Esophagus mucosa (tissue), 1 donor: ENCODE measurements at regions not wholly inside any gene's neighbourhood (a gene's known extent, or its start where the extent isn't known, plus 50 kb on each side); places are given as distances from the start of the nearest gene placed in this dataset.
A peak's percentile ranks its signal among the peaks of the same experiment; 100 is the strongest.
"Not testable (repeated sequence)": the region's sequence is repeated elsewhere in the genome, so short reads cannot be mapped to it uniquely, and the experiment has no call there.

Experiments
- ATAC-seq: fragments of 200-7000 bp; cut with Tn5 transposase; one replicate; pipeline ENCODE4 v1.9.1; 2020
- donor health status: DM: yes; HTN: yes; CAD: no.

GRCh38 chr1:184882957-184883815 lies 91.1 kb downstream of the NIBAN1 start:
- ATAC-seq = peak; percentile 80

GRCh38 chr1:184881941-184882913 lies 92.1 kb downstream of the NIBAN1 start:
- peak; percentile 80 for ATAC-seq

GRCh38 chr1:184879876-184880557 lies 94.3 kb downstream of the NIBAN1 start:
- no peak for ATAC-seq

DNA sequence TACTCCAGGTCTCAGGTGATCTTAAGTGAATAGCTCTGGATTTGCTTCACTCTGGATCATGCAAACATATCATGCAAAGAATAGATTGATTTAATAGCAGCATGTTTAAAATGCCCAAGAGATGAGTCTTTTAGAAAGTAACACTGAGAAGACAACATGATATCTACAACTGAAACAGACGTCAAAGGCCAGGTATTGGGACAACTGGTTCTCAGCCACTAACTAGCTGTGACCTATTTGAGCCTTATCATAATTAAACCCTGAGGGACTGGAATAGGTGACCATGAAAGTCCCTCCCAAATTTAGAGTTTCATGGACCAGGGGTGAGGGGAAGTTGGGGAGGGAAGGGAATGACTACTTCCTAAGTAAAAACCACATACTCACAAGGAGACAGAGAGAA lies 95.7 kb downstream of the NIBAN1 start:
- ATAC-seq = no peak

GRCh38 chr1:184878002-184878401 lies 96.3 kb downstream of the NIBAN1 start:
- ATAC-seq = no peak

DNA sequence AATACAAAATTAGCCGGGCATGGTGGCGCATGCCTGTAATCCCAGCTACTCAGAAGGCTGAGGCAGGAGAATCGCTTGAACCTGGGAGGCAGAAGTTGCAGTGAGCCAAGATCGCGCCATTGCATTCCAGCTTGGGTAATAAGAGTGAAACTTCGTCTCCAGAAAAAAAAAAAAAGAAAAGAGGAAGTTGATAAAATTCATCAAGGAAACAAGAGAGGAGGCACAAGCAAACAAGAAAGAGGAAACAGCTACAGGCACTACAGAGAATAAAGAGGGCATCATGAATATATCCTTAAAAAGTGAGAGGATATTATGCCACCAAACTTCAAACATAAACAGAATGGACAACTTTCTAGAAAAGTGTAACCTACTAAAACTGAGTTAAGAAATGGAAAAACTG lies 98.3 kb downstream of the NIBAN1 start:
- not testable (repeated sequence) for ATAC-seq

- no peak for ATAC-seq
Observed at GRCh38 chr1:184875218-184875617, 99.1 kb downstream of the NIBAN1 start.

- no peak for ATAC-seq
Observed at GRCh38 chr1:184870319-184870718, 104.0 kb downstream of the NIBAN1 start.

DNA sequence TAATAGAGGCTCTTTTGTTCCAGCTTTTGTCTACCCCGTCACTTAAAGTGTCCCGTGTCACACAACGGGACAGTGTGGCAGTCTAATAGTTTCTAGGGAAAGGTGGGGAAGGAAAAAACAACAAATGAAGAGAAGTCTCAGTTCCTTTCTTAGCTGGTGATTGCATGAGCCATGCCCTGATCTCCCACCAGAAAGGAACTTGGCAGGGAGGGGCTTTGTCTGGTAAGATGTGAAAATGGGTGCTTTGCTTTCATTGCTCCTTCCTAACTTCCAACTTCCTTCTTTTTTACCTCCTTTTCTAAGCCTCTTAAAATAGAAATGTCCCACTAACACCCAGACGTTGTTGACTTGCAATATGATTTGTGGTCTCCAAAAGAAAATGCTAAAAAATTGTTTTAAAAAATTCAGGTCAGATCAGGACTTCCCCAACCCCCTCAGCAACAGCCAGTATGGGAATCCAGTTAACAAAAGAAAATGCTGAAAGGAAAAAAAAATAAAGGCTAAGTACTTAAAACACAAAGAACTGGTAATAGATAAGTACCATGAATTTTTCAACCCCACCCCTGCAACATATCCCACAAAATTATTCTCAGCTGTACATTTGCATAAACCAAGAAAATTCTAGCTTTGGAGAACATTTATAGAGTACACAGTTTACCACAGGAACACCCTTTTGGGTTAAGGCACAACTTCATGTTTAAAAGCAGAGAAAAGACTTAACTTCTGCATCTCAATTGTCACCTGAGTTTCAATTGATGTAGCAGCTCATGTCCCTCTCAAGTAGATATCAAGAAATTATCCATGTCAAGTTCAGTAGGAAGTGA lies 106.2 kb downstream of the NIBAN1 start:
- no peak for ATAC-seq

GRCh38 chr1:184866991-184867788 lies 107.1 kb downstream of the NIBAN1 start:
- ATAC-seq = peak; percentile 86

- ATAC-seq = no peak
Observed at GRCh38 chr1:184866586-184866985, 107.7 kb downstream of the NIBAN1 start.

DNA sequence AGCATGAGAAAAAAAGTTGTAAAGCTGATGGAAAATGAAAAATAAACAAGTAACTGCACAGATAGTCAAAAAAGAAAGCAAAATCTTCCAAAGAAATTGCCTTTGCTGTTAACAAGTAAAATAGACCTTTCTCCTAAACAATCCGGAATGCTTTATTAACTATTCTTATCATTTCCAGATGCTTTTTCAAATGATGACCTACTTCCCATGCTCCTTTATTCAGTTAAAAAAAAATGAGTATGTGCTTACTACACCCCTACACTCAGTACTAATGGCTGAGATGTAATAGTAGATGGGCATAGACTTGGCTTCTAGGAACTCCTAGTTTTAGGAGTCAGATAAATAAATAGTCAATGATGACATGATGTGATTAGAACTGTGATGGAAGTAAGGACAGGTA lies 108.5 kb downstream of the NIBAN1 start:
- no peak for ATAC-seq

- no peak for ATAC-seq
Observed at GRCh38 chr1:184861755-184862336, 107.2 kb upstream of the EDEM3 start.

DNA sequence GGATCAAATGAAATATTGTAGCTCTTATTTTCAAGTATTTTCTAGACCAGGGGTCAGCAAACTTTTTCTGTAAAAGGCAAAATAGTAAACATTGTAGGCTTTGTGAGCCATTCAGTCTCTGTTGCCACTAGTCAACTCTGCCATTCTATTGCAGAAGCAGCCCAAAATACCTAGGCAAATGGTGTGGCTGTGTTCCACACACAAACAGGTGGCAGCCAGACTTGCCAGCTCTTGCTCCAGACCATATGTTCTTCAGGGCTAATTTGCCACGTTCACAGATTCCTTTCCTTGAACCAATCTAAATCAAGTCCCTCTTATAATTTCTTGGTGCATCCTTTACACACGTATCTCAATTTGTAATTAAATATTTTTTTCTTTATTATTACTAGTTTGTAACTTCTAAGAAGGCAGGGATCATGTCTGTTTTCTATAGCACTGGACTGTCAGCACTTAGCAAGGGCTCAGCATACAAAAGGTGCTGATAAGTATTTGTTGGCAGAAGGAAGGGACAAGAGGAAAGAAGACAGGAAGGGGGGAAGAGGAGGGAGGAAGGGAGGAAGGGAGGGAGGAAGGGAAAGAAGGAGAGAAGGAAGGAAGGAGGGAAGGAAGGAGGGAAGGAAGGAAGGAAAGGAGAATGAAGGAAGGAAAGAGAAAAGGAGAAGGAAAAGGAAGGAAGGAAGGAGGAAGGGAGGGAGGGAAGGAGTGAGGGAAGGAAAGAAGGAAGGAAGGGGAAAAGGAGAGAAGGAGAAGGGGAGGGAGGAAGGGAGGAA lies 106.5 kb upstream of the EDEM3 start:
- ATAC-seq = no peak

GRCh38 chr1:184860535-184860934 lies 105.9 kb upstream of the EDEM3 start:
- ATAC-seq = no peak

DNA sequence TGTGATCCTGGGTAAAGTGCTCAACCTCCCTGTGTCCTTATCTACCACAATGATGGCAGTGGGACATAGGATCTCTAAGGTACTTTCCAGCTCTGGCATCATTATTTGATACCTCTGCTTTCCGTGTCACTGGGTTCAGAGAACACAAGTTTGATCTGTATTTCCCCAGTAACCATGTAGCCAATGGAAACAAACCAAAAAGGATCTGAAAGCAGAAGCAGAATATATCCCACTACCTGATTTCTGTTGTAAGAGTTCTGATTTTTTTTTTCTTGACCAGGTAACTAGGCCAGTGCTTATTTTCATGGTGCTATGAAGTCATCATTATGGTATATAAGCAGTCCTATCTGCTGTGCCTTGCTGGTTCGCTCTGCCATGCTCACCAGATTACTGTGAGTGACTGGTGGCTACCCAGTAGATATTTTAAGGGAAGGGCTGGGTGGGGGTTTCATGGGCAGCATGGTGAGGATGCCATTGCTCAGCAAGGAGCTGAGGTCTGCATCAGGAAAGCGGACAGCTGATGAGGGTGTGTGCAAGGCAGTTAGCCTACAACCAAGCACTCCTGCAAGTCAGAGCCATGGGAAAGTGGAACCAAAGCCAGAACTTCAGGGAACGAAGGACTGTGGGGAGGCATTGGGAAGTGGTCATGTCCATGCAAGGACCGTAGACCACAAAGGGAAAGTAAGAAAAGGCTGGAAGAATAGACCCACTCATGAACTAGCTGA lies 104.9 kb upstream of the EDEM3 start:
- no peak for ATAC-seq

DNA sequence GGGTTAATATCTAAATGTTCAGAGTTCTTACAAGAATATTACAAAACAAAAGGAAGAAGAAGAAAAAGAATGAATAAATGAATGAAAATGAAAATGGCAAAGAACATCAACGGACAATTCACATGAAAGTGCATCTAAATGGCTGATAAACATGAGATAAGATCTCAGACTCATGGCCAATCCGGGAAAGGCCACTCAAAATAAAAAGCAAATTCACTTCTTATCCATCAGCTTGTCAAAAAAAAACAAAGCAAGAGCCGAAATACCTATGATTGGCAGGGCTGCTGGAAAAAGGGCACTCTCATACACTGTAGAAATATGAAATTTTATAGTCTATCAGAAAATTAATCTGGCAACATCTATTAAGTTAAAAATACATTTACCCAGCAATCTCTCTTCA lies 103.6 kb upstream of the EDEM3 start:
- ATAC-seq = no peak

DNA sequence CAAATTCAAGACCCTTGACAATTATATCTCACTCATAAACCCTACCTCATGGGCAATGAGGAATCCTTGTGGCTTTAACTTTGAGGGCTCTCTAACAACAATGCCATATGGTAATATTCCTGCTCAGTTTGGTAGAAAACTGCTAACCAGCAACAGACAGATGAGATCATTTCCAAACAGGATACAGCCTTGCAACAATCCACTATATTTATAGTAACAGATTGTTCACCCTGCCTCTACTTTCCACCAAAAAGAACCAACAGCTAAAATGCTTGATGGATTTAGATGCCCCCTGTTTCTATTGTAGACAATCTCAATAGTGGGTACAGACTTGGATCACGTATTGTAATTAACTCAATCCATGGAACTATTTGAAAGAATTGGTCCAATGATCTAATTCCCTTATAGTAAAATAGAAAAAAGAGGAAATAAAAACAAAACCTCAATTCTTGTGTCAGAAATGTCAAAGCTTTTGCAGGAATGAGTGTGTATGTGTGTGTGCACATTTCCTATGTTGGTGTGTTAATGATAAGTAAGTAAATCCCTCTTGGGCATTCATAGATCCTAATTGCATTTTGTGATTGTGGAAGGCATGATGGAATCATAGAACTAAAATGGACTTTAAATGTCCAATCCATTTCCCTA lies 100.0 kb upstream of the EDEM3 start:
- no peak for ATAC-seq

DNA sequence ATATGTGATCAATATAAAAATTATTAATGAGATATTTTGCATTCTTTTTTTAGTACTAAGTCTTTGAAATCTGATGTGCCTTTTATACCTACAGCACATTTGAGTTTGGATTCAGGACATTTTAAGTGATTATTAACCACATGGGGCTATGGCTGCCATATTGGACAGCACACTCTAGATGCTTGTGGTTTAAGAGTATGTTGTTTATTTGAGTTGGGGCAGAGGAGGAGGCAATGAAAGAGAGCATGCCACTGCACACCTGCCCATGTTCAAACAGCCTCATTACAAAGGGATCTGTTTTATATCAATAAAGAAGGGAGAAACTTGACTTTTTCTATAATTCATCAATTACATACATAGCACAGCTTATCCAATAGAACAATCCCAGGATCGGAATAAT lies 99.4 kb upstream of the EDEM3 start:
- ATAC-seq = no peak
